ENCODE measurements at regions not wholly inside any gene's neighbourhood (a gene's known extent, or its start where the extent isn't known, plus 50 kb on each side); places are given as distances from the start of the nearest gene placed in this dataset.

- TF ChIP-seq CSDC2 (CRISPR knock-in tag; IDR thresholded peaks at IDR 0.05) (no peak), ZFP3 (CRISPR knock-in tag; IDR thresholded peaks at IDR 0.05) (no peak), ESRRG (CRISPR knock-in tag; IDR thresholded peaks at IDR 0.05) (no peak), ZNF70 (CRISPR knock-in tag; IDR thresholded peaks at IDR 0.05) (no peak), TCF4 (CRISPR knock-in tag; IDR thresholded peaks at IDR 0.05; ENCODE audit: borderline replicate concordance) (no peak), CREB5 (CRISPR knock-in tag; IDR thresholded peaks at IDR 0.05; ENCODE audit: low read depth) (no peak), PATZ1 (CRISPR knock-in tag; IDR thresholded peaks at IDR 0.05; ENCODE audit: borderline replicate concordance) (no peak), TOX (CRISPR knock-in tag; IDR thresholded peaks at IDR 0.05; ENCODE audit: borderline replicate concordance) (no peak), ARNTL (CRISPR knock-in tag; IDR thresholded peaks at IDR 0.05; ENCODE audit: borderline replicate concordance, low read depth) (no peak), ZFP30 (CRISPR knock-in tag; IDR thresholded peaks at IDR 0.05) (no peak), RARB (CRISPR knock-in tag; IDR thresholded peaks at IDR 0.05) (no peak), OSR1 (CRISPR knock-in tag; IDR thresholded peaks at IDR 0.05) (no peak)
Measured at GRCh38 chr18:73626859-73627258, 520.8 kb downstream of the FBXO15 start.
